K562 (cell line): ENCODE measurements at regions not wholly inside any gene's neighbourhood (a gene's known extent, or its start where the extent isn't known, plus 50 kb on each side); places are given as distances from the start of the nearest gene placed in this dataset.

Experiments
- ATAC-seq: fragments of 200-7000 bp; cut with Tn5 transposase; 3 replicates; pipeline ENCODE4 v1.9.1; 2020; ENCODE audit warnings: moderate library complexity
- BruUV-seq: library from RNA; stranded (reverse); fragments of 400-500 nt; replicated peaks from 2 replicates; lab custom pipeline; 2021; lab: Mats Ljungman, UMichigan
- CTCF ChIA-PET: fragments of 300-600 bp; formaldehyde crosslinking; extraction: SDS; loops from one replicate; lab custom pipeline; 2021; ENCODE audit warnings: low intra/inter-chr PET ratio; lab: Yijun Ruan, JAX
- POLR2A ChIA-PET: fragments of 300-600, 350-650 bp; sonication (Branson Sonifier 250); formaldehyde crosslinking; extraction: SDS; loops from one replicate; lab custom pipeline; 2021; ENCODE audit warnings: antibody characterized with exemption, inconsistent platforms; lab: Yijun Ruan, JAX
- DNase-seq, 4 experiments: peaks; one replicate each; pipeline versions ENCODE4 v3.0.0 to v3.0.0-alpha.2; 2011 to 2018; ENCODE audit warnings: low spot score in 3 of 4, mixed read lengths in 3 of 4; ENCODE audit errors: extremely low read depth in 1 of 4
- FAIRE-seq: peaks from 2 replicates; lab custom pipeline; 2011; peaks lifted over from hg19 to GRCh38; lab: Jason Lieb, UNC
- H2AFZ ChIP-seq: 2 replicates; pipeline ENCODE4 v1.6.0; 2011; ENCODE audit warnings: low read depth, low read length, control low read depth, inconsistent platforms
- H3K27ac ChIP-seq: fragments of 200-600 bp; 3 replicates; pipeline ENCODE4 v1.8.0; 2011; ENCODE audit warnings: low read depth, mild to moderate bottlenecking, control low read depth, inconsistent platforms, low read length, moderate library complexity, mixed read lengths; ENCODE audit errors: extremely low read depth
- H3K27me3 ChIP-seq, 2 experiments: fragments of 300-600 bp in 1 of 2; 2 replicates in 1 of 2; 3 replicates in 1 of 2; pipeline versions ENCODE4 v1.6.0 to v1.8.0; 2011; ENCODE audit warnings: inconsistent platforms in 2 of 2, low read length in 2 of 2, mild to moderate bottlenecking in 1 of 2, mixed read lengths in 1 of 2, moderate library complexity in 1 of 2; ENCODE audit not compliant: control insufficient read depth in 2 of 2, insufficient read depth in 2 of 2
- H3K36me3 ChIP-seq: fragments of 300-600 bp; 3 replicates; pipeline ENCODE4 v1.8.0; 2011; ENCODE audit warnings: mild to moderate bottlenecking, low read length, inconsistent platforms; ENCODE audit not compliant: control insufficient read depth, insufficient read depth
- H3K4me1 ChIP-seq, 2 experiments: fragments of 200-600 bp in 1 of 2; replicated peaks in 1 of 2; 2 replicates in 1 of 2; 3 replicates in 1 of 2; pipeline versions ENCODE4 v1.5.1 to v1.8.0; 2011; ENCODE audit warnings: inconsistent platforms in 2 of 2, low read length in 2 of 2, mild to moderate bottlenecking in 1 of 2, mixed read lengths in 1 of 2, moderate library complexity in 1 of 2; ENCODE audit not compliant: control insufficient read depth in 2 of 2, insufficient read depth in 2 of 2
- H3K4me2 ChIP-seq: 2 replicates; pipeline ENCODE4 v1.6.1; 2011; ENCODE audit warnings: low read length, control low read depth, inconsistent platforms, mixed read lengths; ENCODE audit not compliant: insufficient read depth
- H3K4me3 ChIP-seq: fragments of 200-600 bp; sonication (generic), shearing (Covaris generic); 2 replicates; pipeline ENCODE4 v1.5.1; 2016; ENCODE audit warnings: control low read depth, inconsistent platforms
- H3K79me2 ChIP-seq: fragments of 200-600 bp; 3 replicates; pipeline ENCODE4 v1.8.0; 2011; ENCODE audit warnings: low read length, inconsistent platforms; ENCODE audit not compliant: control insufficient read depth, insufficient read depth
- H3K9ac ChIP-seq, 2 experiments: 2 replicates each; pipeline versions ENCODE4 v1.6.0 to v1.6.1; 2011; ENCODE audit warnings: low read depth in 2 of 2, low read length in 2 of 2, control low read depth in 1 of 2, inconsistent platforms in 1 of 2, mild to moderate bottlenecking in 1 of 2, mixed read lengths in 1 of 2; ENCODE audit not compliant: insufficient read depth in 1 of 2
- H3K9me1 ChIP-seq: one replicate; pipeline ENCODE4 v1.6.0; 2011; ENCODE audit warnings: inconsistent platforms, mild to moderate bottlenecking, low read length, moderate library complexity; ENCODE audit not compliant: control insufficient read depth, insufficient read depth
- H3K9me3 ChIP-seq: replicated peaks from 2 replicates; pipeline ENCODE4 v1.5.1; 2011; ENCODE audit warnings: low read depth, low read length, inconsistent platforms; ENCODE audit not compliant: control insufficient read depth, insufficient read depth
- H4K20me1 ChIP-seq: replicated peaks from 2 replicates; pipeline ENCODE4 v1.6.1; 2011; ENCODE audit warnings: low read length, inconsistent platforms, mixed read lengths; ENCODE audit not compliant: control insufficient read depth, insufficient read depth
- CEBPB ChIP-seq: fragments of 450-650 bp; IDR thresholded peaks from 2 replicates; pipeline ENCODE4 v1.6.1; 2016; ENCODE audit warnings: missing genetic modification characterization, missing compliant biosample characterization
- CEBPG ChIP-seq, 3 experiments: fragments of 200-800 bp in 1 of 3; sonication (Bioruptor generic) in 1 of 3; sonication (generic) in 1 of 3; formaldehyde crosslinking in 1 of 3; IDR thresholded peaks in 2 of 3; conservative IDR thresholded peaks in 1 of 3; 2 replicates each; pipeline versions ENCODE4 v1.6.1 to v1.8.0; 2016 to 2022; ENCODE audit warnings: missing compliant biosample characterization in 2 of 3, missing genetic modification characterization in 2 of 3, mild to moderate bottlenecking in 1 of 3, missing genetic modification reagents in 1 of 3
- DMBX1 ChIP-seq: fragments of 250-450 bp; sonication (Bioruptor Pico); IDR thresholded peaks from 2 replicates; pipeline ENCODE4 v1.8.0; 2022; ENCODE audit warnings: inconsistent platforms, mild to moderate bottlenecking, moderate library complexity, borderline replicate concordance
- MAZ ChIP-seq, 2 experiments: fragments of 450-650 bp in 1 of 2; sonication (generic) in 1 of 2; formaldehyde crosslinking; IDR thresholded peaks in 1 of 2; conservative IDR thresholded peaks in 1 of 2; 2 replicates each; pipeline versions ENCODE4 v1.4.0 to v1.5.0; 2020; ENCODE audit warnings: mild to moderate bottlenecking in 1 of 2, missing genetic modification reagents in 1 of 2
- ZBED1 ChIP-seq: IDR thresholded peaks from 2 replicates; pipeline ENCODE4 v1.6.1; 2014
- WGBS: fragments of 100-300 bp; shearing (Covaris generic); methylation state at CpG from one replicate; pipeline ENCODE4 v1.1.6; 2016; ENCODE audit warnings: low coverage, mixed read lengths; ENCODE audit not compliant: insufficient coverage; ENCODE audit errors: missing lambda C conversion rate; 5-methylcytosine and 5-hydroxymethylcytosine counted together
- in situ Hi-C: fragments of 300-500 bp; cut with MboI; formaldehyde crosslinking; loops from 4 replicates; pipeline ENCODE4 v1.15.0; 2018; ENCODE audit warnings: inconsistent platforms, mixed read lengths
- intact Hi-C: fragments of 100-400 bp; cut with micrococcal nuclease; formaldehyde crosslinking; loops from 2 replicates; pipeline ENCODE4 v1.14.2; 2022

- intact Hi-C loops, result no loop called here
- WGBS, result 2% methylated on average over 12 of the region's 12 CpGs
- FAIRE-seq (no peak), DNase-seq (no peak), ATAC-seq (no peak)
- POLR2A ChIA-PET, result no interaction called here
- H3K4me3 ChIP-seq, result no peak overlapping the region
- no peaks in the 10 kb centered on the region for H3K9me3 ChIP-seq
- H3K27me3 ChIP-seq, result peaks cover 74 to 89% of the 10 kb centered on the region in 2 experiments
- TF ChIP-seq MAZ (CRISPR knock-in tag; conservative IDR thresholded peaks at IDR 0.05 in 1 of 2, IDR thresholded peaks at IDR 0.05 in 1 of 2), result no peak
- no peak for TF ChIP-seq DMBX1 (CRISPR knock-in tag)
- no peak for TF ChIP-seq CEBPG (CRISPR knock-in tag; IDR thresholded peaks at IDR 0.05)
- 0 out of 4 replicates have a peak, but pooled peaks of 1 of the 2 experiments have one; percentile 18 for TF ChIP-seq CEBPG (tag; conservative IDR thresholded peaks at IDR 0.05 in 1 of 2, IDR thresholded peaks at IDR 0.05 in 1 of 2)
- TF ChIP-seq ZBED1, result no peak
- peak; percentile 16; the same call in 1 of the 2 replicates for TF ChIP-seq CEBPB (tag)
- H2AFZ ChIP-seq, result no peak overlapping the region
- no peak overlapping the region for H3K4me2 ChIP-seq
- H3K4me1 ChIP-seq, result peaks cover 0 to 5% of the 10 kb centered on the region in 2 experiments; a peak in 1 of 5 replicates
- H3K9me1 ChIP-seq, result no peaks in the 10 kb centered on the region
- no peaks in the 10 kb centered on the region for H3K79me2 ChIP-seq
- H3K27ac ChIP-seq, result no peak overlapping the region
- CTCF ChIA-PET, result no interaction called here
- in situ Hi-C loops, result no loop called here
- H3K36me3 ChIP-seq, result no peaks in the 10 kb centered on the region
- 0 out of 2 replicates have a peak, but pooled peaks cover 2% of the 10 kb centered on the region for H4K20me1 ChIP-seq
- no TSS peak for BruUV-seq
- H3K9ac ChIP-seq, result no peak overlapping the region
Observed at GRCh38 chr6:167679122-167679736, 147.5 kb upstream of the AFDN start.
